OCI-LY3 (cell line): ENCODE measurements at regions not wholly inside any gene's neighbourhood (a gene's known extent, or its start where the extent isn't known, plus 50 kb on each side); places are given as distances from the start of the nearest gene placed in this dataset.

Source experiments
- CTCF ChIP-seq: fragments of 200-600, 300-600 bp; sonication (generic); IDR thresholded peaks from 2 replicates; pipeline ENCODE4 v1.5.1; 2014; ENCODE audit warnings: antibody characterized with exemption, low read length, low read depth
- EZH2phosphoT487 ChIP-seq: fragments of 200-600 bp; shearing (Covaris generic); IDR thresholded peaks from 2 replicates; pipeline ENCODE4 v1.6.1; 2018; ENCODE audit warnings: antibody characterized with exemption, mixed run types, low read depth

DNA sequence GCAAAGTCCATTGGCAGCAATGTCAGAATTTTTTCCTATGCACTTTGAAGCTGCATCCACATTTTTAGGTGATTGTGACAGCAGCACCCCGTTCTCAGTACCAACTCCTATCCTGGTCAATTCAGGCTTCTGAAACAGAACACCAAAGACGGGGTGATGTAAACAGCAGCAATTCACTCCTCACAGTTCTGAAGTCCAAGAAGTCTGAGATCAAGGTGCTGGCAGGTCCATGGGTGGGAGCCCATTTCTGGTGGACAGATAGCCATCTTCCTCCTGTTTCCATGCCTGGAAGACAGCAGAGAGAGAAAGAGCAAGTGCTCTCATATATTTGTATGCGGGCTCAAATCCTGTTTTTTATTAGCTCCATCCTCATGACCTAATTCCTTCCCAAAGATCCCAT, 471.2 kb downstream of the BRD1 start:
- TF ChIP-seq CTCF (no peak), EZH2phosphoT487 (no peak)
